Mesendoderm (in vitro differentiated cells): ENCODE measurements at regions not wholly inside any gene's neighbourhood (a gene's known extent, or its start where the extent isn't known, plus 50 kb on each side); places are given as distances from the start of the nearest gene placed in this dataset.
A peak's percentile ranks its signal among the peaks of the same experiment; 100 is the strongest.
"Not testable (repeated sequence)": the region's sequence is repeated elsewhere in the genome, so short reads cannot be mapped to it uniquely, and the experiment has no call there.

Experiments
- DNase-seq: peaks from one replicate; pipeline ENCODE4 v3.0.0; 2013
- H2AK5ac ChIP-seq: 2 replicates; pipeline ENCODE4 v1.6.1; 2013; ENCODE audit warnings: low read length, inconsistent platforms
- H2BK120ac ChIP-seq: 2 replicates; pipeline ENCODE4 v1.6.1; 2013; ENCODE audit warnings: low read depth, mild to moderate bottlenecking, low read length, moderate library complexity, mixed read lengths
- H2BK15ac ChIP-seq: replicated peaks from 2 replicates; pipeline ENCODE4 v1.6.1; 2013; ENCODE audit warnings: low read depth, mild to moderate bottlenecking, moderate library complexity
- H2BK5ac ChIP-seq: 2 replicates; pipeline ENCODE4 v1.6.1; 2013; ENCODE audit warnings: low read length, inconsistent platforms
- H3K18ac ChIP-seq: 2 replicates; pipeline ENCODE4 v1.6.1; 2013; ENCODE audit warnings: mild to moderate bottlenecking, low read length, mixed read lengths
- H3K23ac ChIP-seq: one replicate; pipeline ENCODE4 v1.6.1; 2013; ENCODE audit warnings: low read length
- H3K27ac ChIP-seq: 2 replicates; pipeline ENCODE4 v1.5.1; 2013; ENCODE audit warnings: low read depth, mild to moderate bottlenecking, inconsistent platforms, low read length, moderate library complexity
- H3K27me3 ChIP-seq: 2 replicates; pipeline ENCODE4 v1.6.1; 2013; ENCODE audit warnings: low read length, control low read depth, mild to moderate bottlenecking, inconsistent platforms; ENCODE audit not compliant: insufficient read depth, poor library complexity
- H3K36me3 ChIP-seq: 2 replicates; pipeline ENCODE4 v1.6.1; 2013; ENCODE audit warnings: low read length, inconsistent platforms; ENCODE audit not compliant: control insufficient read depth, insufficient read depth
- H3K4ac ChIP-seq: one replicate; pipeline ENCODE4 v1.6.1; 2013; ENCODE audit warnings: low read depth, mild to moderate bottlenecking, low read length, moderate library complexity
- H3K4me1 ChIP-seq: 2 replicates; pipeline ENCODE4 v1.6.1; 2013; ENCODE audit warnings: low read depth, low read length, inconsistent platforms; ENCODE audit not compliant: control insufficient read depth
- H3K4me2 ChIP-seq: 2 replicates; pipeline ENCODE4 v1.6.1; 2013; ENCODE audit warnings: low read length
- H3K4me3 ChIP-seq: 2 replicates; pipeline ENCODE4 v1.5.1; 2013; ENCODE audit warnings: mild to moderate bottlenecking, low read length
- H3K56ac ChIP-seq: one replicate; pipeline ENCODE4 v1.6.1; 2013; ENCODE audit warnings: low read length
- H3K79me1 ChIP-seq: 2 replicates; pipeline ENCODE4 v1.6.1; 2013; ENCODE audit warnings: low read length, inconsistent platforms
- H3K79me2 ChIP-seq: 2 replicates; pipeline ENCODE4 v1.6.1; 2013; ENCODE audit warnings: mild to moderate bottlenecking, low read length; ENCODE audit not compliant: control insufficient read depth, insufficient read depth
- H3K9ac ChIP-seq: 2 replicates; pipeline ENCODE4 v1.6.1; 2013; ENCODE audit warnings: low read length, inconsistent platforms
- H4K5ac ChIP-seq: one replicate; pipeline ENCODE4 v1.6.1; 2013; ENCODE audit warnings: low read length
- H4K8ac ChIP-seq: one replicate; pipeline ENCODE4 v1.6.1; 2013; ENCODE audit warnings: low read depth, mild to moderate bottlenecking, control low read depth, low read length, moderate library complexity
- WGBS: extraction: QIAGEN DNeasy Blood & Tissue Kit; methylation state at CpG from one replicate; pipeline ENCODE4 v1.1.7; 2013; ENCODE audit warnings: low lambda C conversion rate, missing lambda C conversion rate; ENCODE audit not compliant: insufficient coverage; ENCODE audit errors: extremely low coverage; 5-methylcytosine and 5-hydroxymethylcytosine counted together

DNA sequence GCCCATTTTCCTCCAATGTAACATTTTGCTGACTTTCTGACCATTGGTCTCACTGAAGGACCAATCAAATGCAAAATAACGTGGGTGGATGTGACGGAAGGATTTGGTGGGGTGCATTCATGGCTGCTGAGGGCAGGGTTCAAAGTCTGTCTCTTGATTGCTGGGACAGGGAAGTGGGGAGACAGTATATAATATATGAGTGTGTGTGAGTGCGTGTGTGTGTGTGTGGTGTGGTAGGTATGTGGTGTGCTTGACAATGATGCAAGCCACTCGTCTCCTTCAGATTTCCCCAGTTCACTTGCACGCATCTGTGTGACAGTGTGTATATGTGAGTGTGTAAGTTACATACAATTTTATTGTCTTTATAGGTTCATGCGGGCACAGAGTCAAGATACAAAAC, 477.3 kb downstream of the DIRAS2 start:
- no peaks in the 10 kb centered on the region for H3K4me1 ChIP-seq
- no peak overlapping the region for H3K4ac ChIP-seq
- no peaks in the 10 kb centered on the region for H3K36me3 ChIP-seq
- no peak overlapping the region for H3K23ac ChIP-seq
- no peak overlapping the region for H2AK5ac ChIP-seq
- H2BK5ac ChIP-seq = no peak overlapping the region
- WGBS = 100% methylated on average over 1 of the region's 6 CpGs
- H3K4me2 ChIP-seq = no peak overlapping the region
- H4K5ac ChIP-seq = no peak overlapping the region
- no peaks in the 10 kb centered on the region for H3K79me2 ChIP-seq
- no peak overlapping the region for H3K18ac ChIP-seq
- no peak overlapping the region for H3K56ac ChIP-seq
- H4K8ac ChIP-seq = no peak overlapping the region
- H3K79me1 ChIP-seq = no peaks in the 10 kb centered on the region
- no peak overlapping the region for H3K9ac ChIP-seq
- DNase-seq = no peak
- H3K27ac ChIP-seq = no peak overlapping the region
- H2BK15ac ChIP-seq = no peak overlapping the region
- H3K27me3 ChIP-seq = no peaks in the 10 kb centered on the region
- no peak overlapping the region for H2BK120ac ChIP-seq
- H3K4me3 ChIP-seq = no peak overlapping the region

DNA sequence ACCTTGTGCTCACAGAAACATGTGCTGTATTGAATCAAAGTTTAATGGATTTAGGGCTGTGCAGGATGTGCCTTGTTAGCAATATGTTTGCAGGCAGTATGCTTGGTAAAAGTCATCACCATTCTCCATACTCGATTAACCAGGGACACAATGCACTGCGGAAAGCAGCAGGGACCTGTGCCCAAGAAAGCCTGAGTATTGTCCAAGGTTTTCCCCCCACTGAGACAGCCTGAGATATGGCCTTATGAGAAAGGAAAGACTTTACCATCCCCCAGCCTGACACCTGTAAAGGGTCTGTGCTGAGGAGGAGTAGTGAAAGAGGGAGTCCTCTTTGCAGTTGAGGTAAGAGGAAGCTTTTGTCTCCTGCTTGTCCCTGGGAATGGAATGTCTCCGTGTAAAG, 476.2 kb downstream of the DIRAS2 start:
- H3K27ac ChIP-seq, H3K56ac ChIP-seq, H3K36me3 ChIP-seq, H2BK15ac ChIP-seq, H3K4me2 ChIP-seq, H3K18ac ChIP-seq, H3K79me1 ChIP-seq, H2BK120ac ChIP-seq, H4K5ac ChIP-seq, H3K27me3 ChIP-seq, H3K4me1 ChIP-seq, H3K9ac ChIP-seq, H3K4me3 ChIP-seq, H3K4ac ChIP-seq, H2BK5ac ChIP-seq, H2AK5ac ChIP-seq, H3K79me2 ChIP-seq, H3K23ac ChIP-seq, H4K8ac ChIP-seq: not testable (repeated sequence)
- peak; percentile 65 for DNase-seq
- WGBS = no CpG with 5 or more reads among the region's 3 CpGs

DNA sequence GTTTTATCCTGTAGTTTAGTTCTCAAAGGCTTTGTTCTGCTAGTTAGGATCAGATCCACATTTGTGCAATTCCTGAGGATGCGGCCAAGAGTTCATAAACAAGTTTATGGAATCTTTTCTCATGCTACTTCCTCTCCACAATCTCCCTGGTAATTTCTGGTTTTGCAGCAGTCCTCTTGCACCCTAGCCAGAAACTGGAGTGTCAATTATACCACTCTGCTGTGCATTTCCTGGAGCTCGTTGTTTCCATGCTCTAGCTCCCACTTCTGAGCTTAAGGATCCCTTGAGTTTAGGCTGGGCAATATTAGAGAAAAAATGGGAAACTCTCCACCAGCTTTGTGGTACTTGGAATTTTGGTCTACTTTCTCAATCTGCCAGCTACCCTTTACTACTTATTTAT, 474.7 kb downstream of the DIRAS2 start:
- WGBS = no CpG with 5 or more reads among the region's 2 CpGs
- Histone ChIP-seq H3K9ac (no peak overlapping the region), H3K23ac (no peak overlapping the region)

DNA sequence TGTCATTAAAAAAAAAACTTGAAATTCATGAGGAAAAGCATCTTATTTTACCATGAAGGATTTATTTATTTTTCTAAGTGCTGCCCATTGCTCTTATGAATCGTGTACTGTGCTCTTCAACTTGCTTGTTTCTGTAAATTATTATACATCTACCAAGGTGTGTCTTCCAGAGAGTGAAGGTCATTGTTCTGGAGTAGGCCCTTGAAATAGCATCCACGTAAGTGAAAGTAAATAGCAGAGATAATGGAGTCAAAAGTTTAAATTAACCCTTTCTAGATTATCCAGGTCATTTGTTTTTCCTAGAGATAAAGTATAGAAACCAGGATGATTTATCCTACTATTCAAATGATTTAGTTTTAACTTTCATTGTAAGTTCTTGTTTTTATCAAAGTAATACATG, 473.1 kb downstream of the DIRAS2 start:
- H3K4me1 ChIP-seq = no peaks in the 10 kb centered on the region
- no peak for DNase-seq

More for the DNA sequence above, 474.7 kb downstream of the DIRAS2 start:
- Histone ChIP-seq H2BK120ac (no peak overlapping the region), H4K8ac (no peak overlapping the region), H3K18ac (no peak overlapping the region), H3K4me1 (no peaks in the 10 kb centered on the region), H3K4ac (no peak overlapping the region), H2AK5ac (no peak overlapping the region), H3K79me1 (no peaks in the 10 kb centered on the region), H3K36me3 (no peaks in the 10 kb centered on the region), H3K27ac (no peak overlapping the region), H3K27me3 (no peaks in the 10 kb centered on the region), H2BK5ac (no peak overlapping the region), H3K56ac (no peak overlapping the region), H3K4me3 (no peak overlapping the region), H3K79me2 (no peaks in the 10 kb centered on the region), H4K5ac (no peak overlapping the region), H2BK15ac (no peak overlapping the region), H3K4me2 (no peak overlapping the region)
- DNase-seq = no peak

DNA sequence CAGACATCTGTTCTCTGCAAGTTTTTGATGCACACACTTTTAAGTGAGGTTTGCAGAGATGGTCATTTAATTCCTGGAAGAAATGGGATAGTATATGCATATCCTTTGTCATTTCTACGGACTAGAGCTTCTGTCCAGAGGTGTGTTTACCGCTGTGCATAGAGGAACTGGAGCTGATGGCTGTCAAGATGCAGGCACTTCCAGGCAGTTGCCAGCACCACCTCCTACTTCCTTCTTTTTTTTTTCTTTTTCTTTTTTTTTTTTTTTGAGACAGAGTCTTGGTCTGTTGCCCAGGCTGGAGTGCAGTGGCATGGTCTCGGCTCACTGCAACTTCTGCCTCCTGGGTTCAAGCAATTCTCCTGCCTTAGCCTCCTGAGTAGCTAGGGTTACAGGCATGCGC, 468.7 kb downstream of the DIRAS2 start:
- not testable (repeated sequence) for H2BK120ac ChIP-seq, H4K5ac ChIP-seq, H3K4me3 ChIP-seq, H4K8ac ChIP-seq, H3K79me1 ChIP-seq, H2AK5ac ChIP-seq, H2BK5ac ChIP-seq, H3K56ac ChIP-seq, H3K27me3 ChIP-seq, DNase-seq, H2BK15ac ChIP-seq, H3K18ac ChIP-seq, H3K4me1 ChIP-seq, H3K27ac ChIP-seq, H3K79me2 ChIP-seq, H3K4me2 ChIP-seq, H3K9ac ChIP-seq, H3K4ac ChIP-seq, H3K36me3 ChIP-seq, H3K23ac ChIP-seq
- no CpG with 5 or more reads among the region's 4 CpGs for WGBS

More for the DNA sequence above, 473.1 kb downstream of the DIRAS2 start:
- Histone ChIP-seq H3K27ac (no peak overlapping the region), H4K8ac (no peak overlapping the region), H3K27me3 (no peaks in the 10 kb centered on the region), H3K36me3 (no peaks in the 10 kb centered on the region), H2AK5ac (no peak overlapping the region), H3K56ac (no peak overlapping the region), H2BK5ac (no peak overlapping the region), H3K79me1 (no peaks in the 10 kb centered on the region), H2BK120ac (no peak overlapping the region), H3K79me2 (no peaks in the 10 kb centered on the region), H3K18ac (no peak overlapping the region), H3K23ac (no peak overlapping the region), H3K4me2 (no peak overlapping the region), H3K4ac (no peak overlapping the region), H4K5ac (no peak overlapping the region), H3K9ac (no peak overlapping the region), H2BK15ac (no peak overlapping the region), H3K4me3 (no peak overlapping the region)
- no CpG with 5 or more reads among the region's 2 CpGs for WGBS

DNA sequence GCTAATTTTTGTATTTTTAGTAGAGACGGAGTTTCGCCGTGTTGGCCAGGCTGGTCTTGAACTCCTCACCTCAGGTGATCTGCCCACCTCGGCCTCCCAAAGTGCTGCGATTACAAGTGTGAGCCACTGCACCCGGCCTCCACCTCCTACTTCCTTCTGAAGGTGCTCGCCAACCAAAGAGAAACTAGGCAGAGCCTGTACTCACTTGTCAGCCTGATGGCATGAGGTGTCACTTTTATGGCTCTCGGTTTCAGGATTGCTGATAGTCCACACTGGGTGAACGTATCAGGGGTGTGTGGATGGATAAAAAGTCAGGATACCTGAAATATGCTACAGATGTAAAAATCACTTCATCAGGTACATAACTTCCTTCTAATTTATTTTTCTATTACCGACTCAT, 468.3 kb downstream of the DIRAS2 start:
- not testable (repeated sequence) for H2BK120ac ChIP-seq, H2BK5ac ChIP-seq, H3K56ac ChIP-seq, H2AK5ac ChIP-seq, H3K36me3 ChIP-seq, H4K5ac ChIP-seq, H4K8ac ChIP-seq, H3K79me2 ChIP-seq, H3K9ac ChIP-seq, H3K27ac ChIP-seq, H3K4me1 ChIP-seq, H2BK15ac ChIP-seq, H3K4ac ChIP-seq, H3K4me2 ChIP-seq, H3K79me1 ChIP-seq, DNase-seq, H3K18ac ChIP-seq, H3K23ac ChIP-seq, H3K27me3 ChIP-seq, H3K4me3 ChIP-seq
- WGBS = no CpG with 5 or more reads among the region's 10 CpGs
